PC-9 (cell line): ENCODE measurements at regions not wholly inside any gene's neighbourhood (a gene's known extent, or its start where the extent isn't known, plus 50 kb on each side); places are given as distances from the start of the nearest gene placed in this dataset.
A peak's percentile ranks its signal among the peaks of the same experiment; 100 is the strongest.

Experiments
- BruUV-seq: library from RNA; stranded (reverse); fragments of 400-500 nt; replicated peaks from 2 replicates; lab custom pipeline; 2021; lab: Mats Ljungman, UMichigan
- CTCF ChIA-PET: fragments of 300-600 bp; sonication (Branson Sonifier 250); formaldehyde crosslinking; loops from one replicate; lab custom pipeline; 2022; ENCODE audit warnings: antibody characterized with exemption; lab: Charles Lee
- POLR2A ChIA-PET: fragments of 300-600 bp; sonication (Branson Sonifier 250); formaldehyde crosslinking; loops from one replicate; lab custom pipeline; 2022; ENCODE audit warnings: antibody characterized with exemption; ENCODE audit not compliant: unreplicated experiment; lab: Charles Lee
- DNase-seq, 2 experiments: peaks; one replicate each; pipeline versions ENCODE4 v3.0.0 to v3.0.0-alpha.2; 2015 to 2022; ENCODE audit warnings: mixed read lengths in 1 of 2
- H2AFZ ChIP-seq: fragments of 200-600 bp; sonication (generic); 2 replicates; pipeline ENCODE4 v1.8.1; 2017; ENCODE audit warnings: antibody characterized with exemption
- H3F3A ChIP-seq: fragments of 200-600 bp; sonication (generic); 2 replicates; pipeline ENCODE4 v1.8.1; 2017; ENCODE audit warnings: antibody characterized with exemption, mild to moderate bottlenecking, low read depth; ENCODE audit not compliant: insufficient read depth
- H3K27ac ChIP-seq: fragments of 200-600 bp; sonication (generic); 2 replicates; pipeline ENCODE4 v1.6.1; 2016; ENCODE audit warnings: mixed run types
- H3K27me3 ChIP-seq: fragments of 200-600 bp; sonication (generic); 2 replicates; pipeline ENCODE4 v1.6.1; 2016; ENCODE audit warnings: low read depth, mixed run types; ENCODE audit not compliant: insufficient read depth
- H3K36me3 ChIP-seq: fragments of 200-600 bp; sonication (generic); 2 replicates; pipeline ENCODE4 v1.6.1; 2016; ENCODE audit warnings: low read depth, mixed run types
- H3K4me1 ChIP-seq: fragments of 200-600 bp; sonication (generic); replicated peaks from 2 replicates; pipeline ENCODE4 v1.6.1; 2016; ENCODE audit warnings: mixed run types; ENCODE audit not compliant: insufficient read depth
- H3K4me2 ChIP-seq: fragments of 200-600 bp; sonication (generic); 2 replicates; pipeline ENCODE4 v1.6.1; 2017; ENCODE audit warnings: mixed run types
- H3K4me3 ChIP-seq: fragments of 200-600 bp; sonication (generic); 2 replicates; pipeline ENCODE4 v1.6.1; 2016; ENCODE audit warnings: mixed run types
- H3K79me2 ChIP-seq: fragments of 200-600 bp; sonication (generic); 2 replicates; pipeline ENCODE4 v1.6.1; 2017; ENCODE audit warnings: low read depth, mixed run types
- H3K9me2 ChIP-seq: fragments of 200-600 bp; sonication (generic); 2 replicates; pipeline ENCODE4 v1.8.1; 2017; ENCODE audit warnings: mild to moderate bottlenecking; ENCODE audit not compliant: insufficient read depth
- H3K9me3 ChIP-seq: fragments of 200-600 bp; sonication (generic); 2 replicates; pipeline ENCODE4 v1.8.1; 2016; ENCODE audit warnings: low read depth; ENCODE audit not compliant: insufficient read depth
- H4K20me1 ChIP-seq: fragments of 200-600 bp; sonication (generic); 2 replicates; pipeline ENCODE4 v1.8.1; 2017; ENCODE audit not compliant: insufficient read depth
- CTCF ChIP-seq: fragments of 200-600 bp; sonication (generic); conservative IDR thresholded peaks from 2 replicates; pipeline ENCODE4 v1.6.1; 2017; ENCODE audit warnings: mixed run types, antibody characterized with exemption, mild to moderate bottlenecking, moderate library complexity
- EZH2 ChIP-seq: fragments of 200-600 bp; sonication (generic); IDR thresholded peaks from 2 replicates; pipeline ENCODE4 v1.8.0; 2017; ENCODE audit warnings: antibody characterized with exemption, low read depth
- intact Hi-C: fragments of 100-400 bp; cut with micrococcal nuclease; formaldehyde crosslinking; loops from one replicate; pipeline ENCODE4 v1.10.0; 2022; ENCODE audit not compliant: unreplicated experiment

- ChIA-PET CTCF (no interaction called here), POLR2A (no interaction called here)
- H3K27me3 ChIP-seq, result no peaks in the 10 kb centered on the region
- BruUV-seq, result no TSS peak
- no peaks in the 10 kb centered on the region for H4K20me1 ChIP-seq
- no peak overlapping the region for H3K27ac ChIP-seq
- H3K36me3 ChIP-seq, result no peaks in the 10 kb centered on the region
- H3K9me2 ChIP-seq, result no peaks in the 10 kb centered on the region
- intact Hi-C loops, result no loop called here
- H3F3A ChIP-seq, result no peaks in the 10 kb centered on the region
- H3K4me3 ChIP-seq, result no peak overlapping the region
- H3K79me2 ChIP-seq, result no peaks in the 10 kb centered on the region
- TF ChIP-seq EZH2 (no peak), CTCF (no peak)
- no peak overlapping the region for H3K4me2 ChIP-seq
- no peak overlapping the region for H2AFZ ChIP-seq
- no peaks in the 10 kb centered on the region for H3K9me3 ChIP-seq
- H3K4me1 ChIP-seq, result peaks cover 3% of the 10 kb centered on the region; the same call in 1 of the 2 replicates
- no peak for DNase-seq
Measured at GRCh38 chr3:64422932-64423331, 197.7 kb upstream of the PRICKLE2 start.

- no peaks in the 10 kb centered on the region for H3K9me2 ChIP-seq
- BruUV-seq, result no TSS peak
- CTCF ChIA-PET, result no interaction called here
- no peaks in the 10 kb centered on the region for H3K36me3 ChIP-seq
- POLR2A ChIA-PET, result no interaction called here
- DNase-seq, result no peak
- no peaks in the 10 kb centered on the region for H4K20me1 ChIP-seq
- no peaks in the 10 kb centered on the region for H3K79me2 ChIP-seq
- no peaks in the 10 kb centered on the region for H3K9me3 ChIP-seq
- H3F3A ChIP-seq, result no peaks in the 10 kb centered on the region
- no peak overlapping the region for H3K4me2 ChIP-seq
- H2AFZ ChIP-seq, result no peak overlapping the region
- H3K4me1 ChIP-seq, result peaks cover 9% of the 10 kb centered on the region; the same call in 1 of the 2 replicates
- TF ChIP-seq EZH2 (no peak), CTCF (no peak)
- no peak overlapping the region for H3K4me3 ChIP-seq
- no peaks in the 10 kb centered on the region for H3K27me3 ChIP-seq
- intact Hi-C loops, result no loop called here
- H3K27ac ChIP-seq, result no peak overlapping the region
Measured at GRCh38 chr3:64422192-64422591, 196.9 kb upstream of the PRICKLE2 start.

- Histone ChIP-seq H3K36me3 (no peaks in the 10 kb centered on the region), H3K79me2 (no peaks in the 10 kb centered on the region), H3K27me3 (no peaks in the 10 kb centered on the region), H3K4me1 (peaks cover 9% of the 10 kb centered on the region; the same call in 1 of the 2 replicates), H3K9me3 (no peaks in the 10 kb centered on the region), H4K20me1 (no peaks in the 10 kb centered on the region), H3K9me2 (no peaks in the 10 kb centered on the region), H2AFZ (peak overlapping the region; percentile 76), H3F3A (no peaks in the 10 kb centered on the region), H3K4me2 (peak overlapping the region; percentile 58), H3K4me3 (no peak overlapping the region), H3K27ac (peak overlapping the region; percentile 53)
- peak in 1 of 2 experiments; percentile 16 for DNase-seq
- ChIA-PET CTCF (no interaction called here), POLR2A (interaction anchor here (0.6 to 0.7 kb wide), 2 partner anchors 74 to 204 kb away, joined by 4 to 5 read pairs; no protein-coding TSS in a partner anchor)
- BruUV-seq, result no TSS peak
- intact Hi-C loops, result no loop called here
- TF ChIP-seq EZH2 (no peak), CTCF (no peak)
Measured at GRCh38 chr3:64417816-64418215, 192.6 kb upstream of the PRICKLE2 start.
